Cardiac fibroblast (primary cell): ENCODE measurements at regions not wholly inside any gene's neighbourhood (a gene's known extent, or its start where the extent isn't known, plus 50 kb on each side); places are given as distances from the start of the nearest gene placed in this dataset.

Experiments
- DNase-seq, 2 donors: peaks; one replicate each; pipeline versions ENCODE4 v3.0.0 to v3.0.0-alpha.2; 2010; ENCODE audit warnings: low read depth in 2 of 2
- H3K4me3 ChIP-seq, 2 donors: replicated peaks in 1 of 2; 1 replicate in 1 of 2; 2 replicates in 1 of 2; pipeline ENCODE4 v1.5.1; 2011; ENCODE audit warnings: low read depth in 2 of 2, low read length in 2 of 2, mild to moderate bottlenecking in 2 of 2, moderate library complexity in 1 of 2
- TF ChIP-seq, protein P1 (sequence below): IDR thresholded peaks from one replicate; pipeline ENCODE4 v1.5.1; 2011; ENCODE audit warnings: low read depth, mild to moderate bottlenecking, low read length, inconsistent platforms

GRCh38 chr12:45561488-45561887, 168.0 kb upstream of the ARID2 start:
- no peak for DNase-seq
- H3K4me3 ChIP-seq, result no peak overlapping the region
- TF ChIP-seq, protein P1, sequence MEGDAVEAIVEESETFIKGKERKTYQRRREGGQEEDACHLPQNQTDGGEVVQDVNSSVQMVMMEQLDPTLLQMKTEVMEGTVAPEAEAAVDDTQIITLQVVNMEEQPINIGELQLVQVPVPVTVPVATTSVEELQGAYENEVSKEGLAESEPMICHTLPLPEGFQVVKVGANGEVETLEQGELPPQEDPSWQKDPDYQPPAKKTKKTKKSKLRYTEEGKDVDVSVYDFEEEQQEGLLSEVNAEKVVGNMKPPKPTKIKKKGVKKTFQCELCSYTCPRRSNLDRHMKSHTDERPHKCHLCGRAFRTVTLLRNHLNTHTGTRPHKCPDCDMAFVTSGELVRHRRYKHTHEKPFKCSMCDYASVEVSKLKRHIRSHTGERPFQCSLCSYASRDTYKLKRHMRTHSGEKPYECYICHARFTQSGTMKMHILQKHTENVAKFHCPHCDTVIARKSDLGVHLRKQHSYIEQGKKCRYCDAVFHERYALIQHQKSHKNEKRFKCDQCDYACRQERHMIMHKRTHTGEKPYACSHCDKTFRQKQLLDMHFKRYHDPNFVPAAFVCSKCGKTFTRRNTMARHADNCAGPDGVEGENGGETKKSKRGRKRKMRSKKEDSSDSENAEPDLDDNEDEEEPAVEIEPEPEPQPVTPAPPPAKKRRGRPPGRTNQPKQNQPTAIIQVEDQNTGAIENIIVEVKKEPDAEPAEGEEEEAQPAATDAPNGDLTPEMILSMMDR, result no peak

DNA sequence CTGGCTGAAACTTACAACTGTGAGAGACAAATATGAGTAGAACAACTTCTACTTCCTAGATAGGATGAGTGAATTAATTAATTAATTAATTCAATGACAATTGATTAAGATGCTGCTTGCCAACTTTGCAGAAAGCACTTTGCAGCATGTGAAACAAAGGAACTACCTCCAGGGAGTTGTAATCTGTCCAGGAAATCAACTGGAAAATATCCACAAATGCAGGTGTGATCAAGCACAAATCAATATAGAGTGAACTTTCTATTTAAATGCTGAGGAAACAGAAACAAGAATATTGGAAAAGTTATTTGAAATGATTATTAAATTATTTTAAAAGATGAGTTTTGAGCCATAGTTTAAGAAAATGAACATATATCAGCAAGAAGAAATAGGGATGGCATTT, 163.9 kb upstream of the ARID2 start:
- DNase-seq, result no peak
- H3K4me3 ChIP-seq, result no peak overlapping the region
- TF ChIP-seq, protein P1, result no peak

GRCh38 chr12:45566257-45566656, 163.2 kb upstream of the ARID2 start:
- TF ChIP-seq, protein P1, result no peak
- H3K4me3 ChIP-seq, result no peak overlapping the region
- no peak for DNase-seq

GRCh38 chr12:45568808-45569207, 160.7 kb upstream of the ARID2 start:
- TF ChIP-seq, protein P1, result no peak
- H3K4me3 ChIP-seq, result no peak overlapping the region
- DNase-seq, result no peak

DNA sequence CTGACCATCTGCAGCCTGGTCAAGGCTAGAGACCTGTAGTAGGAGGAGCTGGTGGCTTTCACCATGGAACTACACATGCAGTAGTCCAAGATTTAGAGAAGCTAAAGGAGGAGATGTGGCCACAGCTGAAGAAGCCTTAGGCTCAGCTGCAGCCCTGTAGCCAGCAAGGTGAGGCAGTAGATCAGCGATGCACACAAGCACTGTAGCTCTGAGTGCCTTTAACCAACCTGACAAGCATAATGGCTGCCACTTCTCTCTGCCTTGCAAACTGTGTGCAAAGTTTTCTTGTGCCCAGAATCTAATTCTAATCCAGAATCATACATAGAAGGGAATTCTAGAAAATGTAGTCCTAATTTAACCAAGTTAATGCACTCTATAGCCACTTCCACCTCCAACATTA, 159.0 kb upstream of the ARID2 start:
- TF ChIP-seq, protein P1, result no peak
- DNase-seq, result no peak
- no peak overlapping the region for H3K4me3 ChIP-seq

DNA sequence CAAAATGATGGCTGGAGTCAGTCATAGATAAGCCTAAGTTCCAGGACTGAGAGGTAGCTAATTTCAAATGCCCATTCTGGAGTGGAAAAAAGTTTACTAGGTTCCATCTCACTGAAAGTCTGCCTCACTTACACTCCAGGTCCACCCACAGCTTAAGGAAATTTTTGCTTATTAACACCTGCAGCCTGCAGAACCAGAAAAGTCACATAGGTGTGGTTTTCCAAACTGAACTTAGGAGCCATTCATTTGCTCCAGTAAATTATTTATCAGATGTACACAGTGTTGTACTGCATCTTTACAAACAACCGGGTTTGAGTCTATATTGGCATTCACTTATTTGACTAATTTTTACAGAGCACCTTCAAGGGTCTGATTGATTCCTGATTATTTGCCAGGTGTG, 157.4 kb upstream of the ARID2 start:
- no peak overlapping the region for H3K4me3 ChIP-seq
- DNase-seq, result no peak
- TF ChIP-seq, protein P1, result no peak

DNA sequence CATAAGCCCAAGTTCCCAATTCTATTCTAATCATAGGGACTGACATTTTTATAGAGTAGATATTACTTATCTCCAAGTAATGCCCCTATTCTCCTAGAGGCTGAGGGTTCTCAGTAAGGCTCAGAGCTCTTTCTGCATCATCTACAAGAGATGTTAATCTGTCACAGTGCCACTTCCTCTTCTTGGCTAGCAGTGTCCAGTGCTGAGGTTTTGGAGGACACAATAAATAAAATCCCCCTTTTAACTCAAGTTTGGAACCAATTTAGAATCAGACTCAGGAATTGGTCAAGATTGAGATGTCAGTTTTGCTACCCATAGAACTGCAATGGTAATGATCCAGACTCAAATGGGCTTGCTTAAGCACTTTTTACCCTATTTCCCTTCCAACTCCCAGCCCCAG, 154.1 kb upstream of the ARID2 start:
- DNase-seq, result no peak
- H3K4me3 ChIP-seq, result no peak overlapping the region
- TF ChIP-seq, protein P1, result no peak
